AG10803 (cell line): ENCODE measurements at regions not wholly inside any gene's neighbourhood (a gene's known extent, or its start where the extent isn't known, plus 50 kb on each side); places are given as distances from the start of the nearest gene placed in this dataset.

Source experiments
- DNase-seq: peaks from one replicate; pipeline ENCODE4 v3.0.0; 2010; ENCODE audit warnings: low read depth
- H3K4me3 ChIP-seq: 2 replicates; pipeline ENCODE4 v1.5.1; 2011; ENCODE audit warnings: mild to moderate bottlenecking, low read length, control low read depth
- TF ChIP-seq, protein P1 (sequence below): conservative IDR thresholded peaks from 2 replicates; pipeline ENCODE4 v1.5.1; 2011; ENCODE audit warnings: mild to moderate bottlenecking, low read length, control low read depth, inconsistent platforms

DNA sequence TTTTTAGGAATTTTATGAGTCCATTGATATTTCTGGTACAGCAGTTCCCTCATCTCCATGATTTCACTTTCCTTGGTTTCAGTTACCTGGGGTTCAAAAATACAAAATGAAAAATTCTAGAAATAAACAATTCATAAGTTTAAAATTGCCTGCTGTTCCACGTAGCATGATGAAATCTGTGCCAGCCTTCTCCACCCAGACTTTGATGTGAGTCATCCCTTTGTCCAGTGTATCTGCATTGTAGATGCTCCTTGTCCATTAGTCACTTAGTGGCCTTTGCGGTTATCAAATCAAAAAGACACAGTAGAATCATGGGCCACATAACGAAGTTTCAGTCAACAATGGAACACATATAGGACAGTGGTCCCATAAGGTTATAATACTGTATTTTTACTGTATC lies 286.9 kb downstream of the PTEN start:
- TF ChIP-seq, protein P1, sequence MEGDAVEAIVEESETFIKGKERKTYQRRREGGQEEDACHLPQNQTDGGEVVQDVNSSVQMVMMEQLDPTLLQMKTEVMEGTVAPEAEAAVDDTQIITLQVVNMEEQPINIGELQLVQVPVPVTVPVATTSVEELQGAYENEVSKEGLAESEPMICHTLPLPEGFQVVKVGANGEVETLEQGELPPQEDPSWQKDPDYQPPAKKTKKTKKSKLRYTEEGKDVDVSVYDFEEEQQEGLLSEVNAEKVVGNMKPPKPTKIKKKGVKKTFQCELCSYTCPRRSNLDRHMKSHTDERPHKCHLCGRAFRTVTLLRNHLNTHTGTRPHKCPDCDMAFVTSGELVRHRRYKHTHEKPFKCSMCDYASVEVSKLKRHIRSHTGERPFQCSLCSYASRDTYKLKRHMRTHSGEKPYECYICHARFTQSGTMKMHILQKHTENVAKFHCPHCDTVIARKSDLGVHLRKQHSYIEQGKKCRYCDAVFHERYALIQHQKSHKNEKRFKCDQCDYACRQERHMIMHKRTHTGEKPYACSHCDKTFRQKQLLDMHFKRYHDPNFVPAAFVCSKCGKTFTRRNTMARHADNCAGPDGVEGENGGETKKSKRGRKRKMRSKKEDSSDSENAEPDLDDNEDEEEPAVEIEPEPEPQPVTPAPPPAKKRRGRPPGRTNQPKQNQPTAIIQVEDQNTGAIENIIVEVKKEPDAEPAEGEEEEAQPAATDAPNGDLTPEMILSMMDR: no peak
- peak; percentile 75 for DNase-seq
- no peak overlapping the region for H3K4me3 ChIP-seq

DNA sequence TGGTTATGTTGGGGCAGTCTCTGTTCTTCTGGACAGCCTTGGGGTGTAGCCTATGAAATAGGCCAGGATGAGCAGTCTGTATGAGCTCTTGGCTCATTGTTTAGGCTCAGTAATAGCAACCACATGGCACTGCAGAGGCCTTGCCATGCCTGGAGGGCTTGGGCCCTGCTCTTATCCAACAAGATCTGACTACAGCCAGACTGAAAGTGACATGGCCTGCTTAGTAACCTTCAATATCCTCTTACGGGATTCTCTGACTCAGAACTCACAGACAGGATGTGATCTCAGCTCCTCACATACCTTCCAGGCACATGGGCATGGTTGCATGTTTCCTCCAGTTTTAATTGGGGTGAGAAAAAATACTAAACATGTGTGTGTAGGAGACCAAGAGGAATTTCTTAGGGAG lies 289.3 kb downstream of the PTEN start:
- H3K4me3 ChIP-seq: no peak overlapping the region
- TF ChIP-seq, protein P1: no peak
- DNase-seq: peak; percentile 99

DNA sequence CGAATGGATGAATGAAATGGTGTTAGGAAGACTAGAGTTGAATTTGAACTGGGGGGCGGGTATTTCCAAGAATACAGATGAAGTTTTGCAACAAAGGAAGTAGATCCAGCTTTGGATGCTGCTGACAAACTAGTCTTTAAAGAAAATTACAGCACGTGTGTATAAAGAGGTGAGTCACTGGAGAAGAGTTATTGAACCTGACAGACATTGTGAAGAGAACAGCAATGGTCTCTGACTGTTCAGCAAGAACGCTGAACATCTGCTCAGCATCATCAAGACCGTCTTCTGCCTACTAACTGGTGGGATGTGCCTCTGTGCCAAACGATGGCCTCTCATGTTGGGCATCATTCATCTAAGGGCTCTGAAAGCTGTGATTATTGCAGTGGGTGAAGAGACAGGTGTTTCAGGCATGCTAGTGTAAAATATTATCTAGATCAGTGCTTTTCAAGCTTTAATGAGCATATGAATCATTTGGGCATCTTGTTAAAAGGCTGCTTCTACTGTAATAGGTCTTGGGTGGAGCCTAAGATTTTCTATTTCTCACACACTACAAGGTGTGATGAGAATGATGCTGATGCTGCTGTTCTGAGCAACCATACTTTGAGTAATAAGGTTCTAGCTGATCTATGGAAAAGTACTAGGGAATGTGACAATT lies 291.3 kb downstream of the PTEN start:
- TF ChIP-seq, protein P1: no peak
- peak; percentile 78 for DNase-seq
- H3K4me3 ChIP-seq: no peak overlapping the region

DNA sequence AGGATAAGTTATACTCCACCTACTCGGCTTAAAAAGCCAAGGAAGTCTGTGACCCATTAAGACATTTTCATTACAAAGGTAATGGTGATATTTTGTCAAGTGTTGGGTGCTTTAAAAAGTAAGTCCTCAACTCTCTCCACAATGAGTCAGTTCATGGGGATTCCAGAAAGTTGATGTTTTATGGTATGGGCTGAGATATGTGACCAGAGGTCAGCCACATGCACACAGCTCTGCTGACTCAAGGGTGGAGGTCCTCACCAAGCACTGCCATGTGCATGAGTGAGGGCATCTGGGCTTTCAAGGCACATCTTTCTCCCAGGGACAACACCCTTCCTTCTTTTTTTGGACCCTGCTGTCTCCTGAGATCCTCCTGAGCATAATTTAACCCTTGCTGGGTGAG lies 292.9 kb downstream of the PTEN start:
- no peak overlapping the region for H3K4me3 ChIP-seq
- TF ChIP-seq, protein P1: no peak
- peak; percentile 68 for DNase-seq

DNA sequence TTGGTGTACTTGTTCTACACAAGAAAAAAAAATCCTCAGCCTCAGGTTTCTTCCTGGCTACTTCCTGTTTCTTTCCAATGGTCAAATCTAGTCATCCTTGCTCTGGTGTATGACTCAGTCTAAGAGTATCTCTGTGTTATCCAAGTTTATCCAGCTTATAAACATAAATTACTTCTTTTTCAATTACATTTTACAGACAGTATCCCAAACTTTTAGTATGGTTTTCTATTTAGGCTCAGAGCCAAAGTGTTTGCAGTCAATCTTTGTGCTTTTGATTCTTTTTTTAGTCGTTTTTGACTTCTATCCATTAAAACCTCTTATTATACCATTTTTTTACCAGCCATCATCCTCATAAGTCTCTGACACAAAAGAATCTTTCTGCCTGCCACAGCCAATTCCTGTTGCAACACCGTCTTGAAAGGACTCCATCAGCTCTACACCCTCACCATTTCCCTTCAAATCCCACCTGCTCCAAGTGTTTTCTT lies 294.6 kb downstream of the PTEN start:
- TF ChIP-seq, protein P1: no peak
- H3K4me3 ChIP-seq: no peak overlapping the region
- DNase-seq: peak; percentile 87

DNA sequence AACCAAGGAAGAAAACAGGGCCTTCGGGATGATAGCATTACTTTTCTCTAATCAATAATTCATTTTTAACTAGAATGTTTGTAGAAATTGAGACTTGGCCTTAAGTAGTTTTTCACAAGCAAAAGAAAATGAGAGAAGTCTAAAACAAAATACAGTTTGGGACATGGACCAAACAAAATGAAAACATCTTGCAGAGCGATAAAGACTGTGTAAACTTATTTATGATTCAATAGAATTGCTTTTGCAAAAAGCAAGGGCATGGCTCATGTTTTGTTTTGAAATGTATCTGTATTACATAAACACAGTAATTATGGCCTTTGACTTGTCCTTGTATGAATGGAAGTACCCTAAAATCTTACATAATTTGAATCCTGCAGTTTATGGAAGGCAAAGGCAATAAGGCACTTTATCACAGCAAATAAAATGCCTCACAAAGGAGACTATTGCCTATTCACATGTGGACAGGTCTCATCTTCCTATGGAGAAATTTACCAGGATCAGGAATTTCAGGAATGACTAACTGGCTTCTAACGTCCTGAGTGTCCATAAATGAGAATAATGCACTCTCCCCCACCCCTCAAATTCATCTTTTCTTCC lies 295.2 kb downstream of the PTEN start:
- TF ChIP-seq, protein P1: no peak
- no peak overlapping the region for H3K4me3 ChIP-seq
- DNase-seq: peak; percentile 17
